ENCODE measurements at regions not wholly inside any gene's neighbourhood (a gene's known extent, or its start where the extent isn't known, plus 50 kb on each side); places are given as distances from the start of the nearest gene placed in this dataset.
"Not testable (repeated sequence)": the region's sequence is repeated elsewhere in the genome, so short reads cannot be mapped to it uniquely, and the experiment has no call there.

DNA sequence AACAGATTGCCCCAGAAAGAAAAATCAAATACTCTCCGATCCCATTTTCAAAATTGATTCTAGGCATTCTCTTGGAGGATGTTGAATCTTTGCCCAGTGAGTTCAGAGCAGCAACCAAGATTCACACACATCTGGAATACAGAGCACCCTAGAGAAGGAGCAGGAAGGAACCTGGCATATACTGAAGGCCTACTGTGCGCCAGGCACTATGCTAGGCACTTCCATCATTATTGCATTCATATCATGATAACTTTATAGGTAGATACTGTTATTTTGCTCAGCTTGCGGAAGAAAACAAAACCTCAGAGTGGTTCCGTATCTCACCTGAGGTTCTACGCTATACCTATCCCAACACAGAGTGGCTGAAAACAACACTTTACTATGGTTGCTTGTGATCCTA, 160.3 kb upstream of the SERTAD2 start:
- no peaks in the 10 kb centered on the region for H3K27me3 ChIP-seq (ENCODE audit: control insufficient read depth, insufficient read depth, low read length)

DNA sequence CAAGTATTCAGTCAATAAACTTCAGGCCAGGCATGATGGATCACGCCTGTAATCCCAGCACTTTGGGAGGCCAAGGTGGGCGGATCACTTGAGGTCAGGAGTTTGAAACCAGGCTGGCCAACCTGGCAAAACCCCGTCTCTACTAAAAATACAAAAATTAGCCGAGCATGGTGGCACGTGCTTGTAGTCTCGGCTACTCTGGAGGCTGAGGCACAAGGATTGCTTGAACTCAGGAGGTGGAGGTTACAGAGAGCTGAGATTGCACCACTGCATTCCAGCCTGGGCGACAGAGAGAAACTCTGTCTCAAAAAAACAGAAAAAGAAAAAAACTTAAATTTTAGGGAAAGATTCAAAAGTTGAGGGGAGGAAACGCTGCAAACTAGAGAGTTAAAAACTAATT, 162.8 kb upstream of the SERTAD2 start:
- H3K36me3 ChIP-seq (ENCODE audit: control insufficient read depth, insufficient read depth, low read length); CTCF ChIA-PET; H3K27me3 ChIP-seq (ENCODE audit: control insufficient read depth, insufficient read depth, low read length); BruUV-seq (replicated peaks); H3K4me3 ChIP-seq (ENCODE audit: low read depth in 2 of 2, low read length in 2 of 2); H3K27ac ChIP-seq (ENCODE audit: low read length); intact Hi-C loops (cut with micrococcal nuclease; ENCODE audit: unreplicated experiment); ATAC-seq; H3K4me1 ChIP-seq (ENCODE audit: control insufficient read depth, insufficient read depth, low read length); H3K9me3 ChIP-seq (ENCODE audit: control insufficient read depth, insufficient read depth, low read depth, low read length); in situ Hi-C loops (cut with HindIII; ENCODE audit: low pct_unique_long_range_greater_than_20kb, low sequenced_read_pairs); DNase-seq (ENCODE audit: low read depth, low spot score): not testable (repeated sequence)
- POLR2A ChIA-PET: interaction anchor here (0.5 kb wide), 1 partner anchor 43 kb away, joined by 4 read pairs; no protein-coding TSS in a partner anchor

More for the DNA sequence above, 160.3 kb upstream of the SERTAD2 start:
- H3K27ac ChIP-seq (ENCODE audit: low read length): no peak overlapping the region
- in situ Hi-C loops (cut with HindIII; ENCODE audit: low pct_unique_long_range_greater_than_20kb, low sequenced_read_pairs) (no loop called here), intact Hi-C loops (cut with micrococcal nuclease; ENCODE audit: unreplicated experiment) (no loop called here)
- H3K4me3 ChIP-seq (ENCODE audit: low read depth in 2 of 2, low read length in 2 of 2): no peak overlapping the region
- no peaks in the 10 kb centered on the region for H3K4me1 ChIP-seq (ENCODE audit: control insufficient read depth, insufficient read depth, low read length)
- ATAC-seq (no peak), DNase-seq (ENCODE audit: low read depth, low spot score) (no peak)
- POLR2A ChIA-PET: no interaction called here
- CTCF ChIA-PET: no interaction called here
- TF ChIP-seq TCF7L2 (IDR thresholded peaks at IDR 0.05; ENCODE audit: low read depth, low read length): no peak
- TF ChIP-seq, protein P1, sequence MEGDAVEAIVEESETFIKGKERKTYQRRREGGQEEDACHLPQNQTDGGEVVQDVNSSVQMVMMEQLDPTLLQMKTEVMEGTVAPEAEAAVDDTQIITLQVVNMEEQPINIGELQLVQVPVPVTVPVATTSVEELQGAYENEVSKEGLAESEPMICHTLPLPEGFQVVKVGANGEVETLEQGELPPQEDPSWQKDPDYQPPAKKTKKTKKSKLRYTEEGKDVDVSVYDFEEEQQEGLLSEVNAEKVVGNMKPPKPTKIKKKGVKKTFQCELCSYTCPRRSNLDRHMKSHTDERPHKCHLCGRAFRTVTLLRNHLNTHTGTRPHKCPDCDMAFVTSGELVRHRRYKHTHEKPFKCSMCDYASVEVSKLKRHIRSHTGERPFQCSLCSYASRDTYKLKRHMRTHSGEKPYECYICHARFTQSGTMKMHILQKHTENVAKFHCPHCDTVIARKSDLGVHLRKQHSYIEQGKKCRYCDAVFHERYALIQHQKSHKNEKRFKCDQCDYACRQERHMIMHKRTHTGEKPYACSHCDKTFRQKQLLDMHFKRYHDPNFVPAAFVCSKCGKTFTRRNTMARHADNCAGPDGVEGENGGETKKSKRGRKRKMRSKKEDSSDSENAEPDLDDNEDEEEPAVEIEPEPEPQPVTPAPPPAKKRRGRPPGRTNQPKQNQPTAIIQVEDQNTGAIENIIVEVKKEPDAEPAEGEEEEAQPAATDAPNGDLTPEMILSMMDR (IDR thresholded peaks at IDR 0.05): no peak
- TF ChIP-seq, protein P2, sequence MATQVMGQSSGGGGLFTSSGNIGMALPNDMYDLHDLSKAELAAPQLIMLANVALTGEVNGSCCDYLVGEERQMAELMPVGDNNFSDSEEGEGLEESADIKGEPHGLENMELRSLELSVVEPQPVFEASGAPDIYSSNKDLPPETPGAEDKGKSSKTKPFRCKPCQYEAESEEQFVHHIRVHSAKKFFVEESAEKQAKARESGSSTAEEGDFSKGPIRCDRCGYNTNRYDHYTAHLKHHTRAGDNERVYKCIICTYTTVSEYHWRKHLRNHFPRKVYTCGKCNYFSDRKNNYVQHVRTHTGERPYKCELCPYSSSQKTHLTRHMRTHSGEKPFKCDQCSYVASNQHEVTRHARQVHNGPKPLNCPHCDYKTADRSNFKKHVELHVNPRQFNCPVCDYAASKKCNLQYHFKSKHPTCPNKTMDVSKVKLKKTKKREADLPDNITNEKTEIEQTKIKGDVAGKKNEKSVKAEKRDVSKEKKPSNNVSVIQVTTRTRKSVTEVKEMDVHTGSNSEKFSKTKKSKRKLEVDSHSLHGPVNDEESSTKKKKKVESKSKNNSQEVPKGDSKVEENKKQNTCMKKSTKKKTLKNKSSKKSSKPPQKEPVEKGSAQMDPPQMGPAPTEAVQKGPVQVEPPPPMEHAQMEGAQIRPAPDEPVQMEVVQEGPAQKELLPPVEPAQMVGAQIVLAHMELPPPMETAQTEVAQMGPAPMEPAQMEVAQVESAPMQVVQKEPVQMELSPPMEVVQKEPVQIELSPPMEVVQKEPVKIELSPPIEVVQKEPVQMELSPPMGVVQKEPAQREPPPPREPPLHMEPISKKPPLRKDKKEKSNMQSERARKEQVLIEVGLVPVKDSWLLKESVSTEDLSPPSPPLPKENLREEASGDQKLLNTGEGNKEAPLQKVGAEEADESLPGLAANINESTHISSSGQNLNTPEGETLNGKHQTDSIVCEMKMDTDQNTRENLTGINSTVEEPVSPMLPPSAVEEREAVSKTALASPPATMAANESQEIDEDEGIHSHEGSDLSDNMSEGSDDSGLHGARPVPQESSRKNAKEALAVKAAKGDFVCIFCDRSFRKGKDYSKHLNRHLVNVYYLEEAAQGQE (IDR thresholded peaks at IDR 0.05; ENCODE audit: insufficient read depth in 1 of 2, low read depth in 2 of 2, low read length in 1 of 2): no peak
- no peak for TF ChIP-seq SIN3A (IDR thresholded peaks at IDR 0.05; ENCODE audit: borderline replicate concordance, insufficient read depth, low read depth, low read length)
- no peak for TF ChIP-seq POLR2AphosphoS5 (IDR thresholded peaks at IDR 0.05; ENCODE audit: low read depth, low read length)
- no peaks in the 10 kb centered on the region for H3K9me3 ChIP-seq (ENCODE audit: control insufficient read depth, insufficient read depth, low read depth, low read length)
- H3K36me3 ChIP-seq (ENCODE audit: control insufficient read depth, insufficient read depth, low read length): no peaks in the 10 kb centered on the region
- no TSS peak for BruUV-seq (replicated peaks)

DNA sequence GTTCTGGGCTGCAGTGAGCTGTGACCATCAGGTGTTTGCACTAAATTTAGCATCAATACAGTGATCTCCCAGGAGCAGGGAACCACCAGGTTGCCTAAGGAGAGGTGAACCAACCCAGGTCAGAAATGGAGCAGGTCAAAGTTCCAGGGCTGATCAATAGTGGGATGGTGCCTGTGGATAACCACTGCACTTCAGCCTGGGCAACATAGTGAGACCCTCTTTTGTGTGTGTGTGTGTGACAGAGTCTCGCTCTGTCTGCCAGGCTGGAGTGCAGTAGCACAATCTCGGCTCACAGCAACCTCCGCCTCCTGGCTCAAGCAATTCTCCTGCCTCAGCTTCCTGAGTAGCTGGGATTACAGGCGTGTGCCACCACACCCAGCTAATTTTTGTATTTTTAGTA, 163.7 kb upstream of the SERTAD2 start:
- in situ Hi-C loops (cut with HindIII; ENCODE audit: low pct_unique_long_range_greater_than_20kb, low sequenced_read_pairs): no loop called here

More for the DNA sequence above, 163.7 kb upstream of the SERTAD2 start:
- intact Hi-C loops (cut with micrococcal nuclease; ENCODE audit: unreplicated experiment): no loop called here
- ChIA-PET POLR2A (no interaction called here), CTCF (no interaction called here)
- H3K4me3 ChIP-seq (ENCODE audit: low read depth in 2 of 2, low read length in 2 of 2): no peak overlapping the region
- H3K4me1 ChIP-seq (ENCODE audit: control insufficient read depth, insufficient read depth, low read length): no peaks in the 10 kb centered on the region
- no peak for ATAC-seq
- TF ChIP-seq, protein P2 (IDR thresholded peaks at IDR 0.05; ENCODE audit: insufficient read depth in 1 of 2, low read depth in 2 of 2, low read length in 1 of 2): no peak
- TF ChIP-seq, protein P1 (IDR thresholded peaks at IDR 0.05): no peak
- no peak for TF ChIP-seq SIN3A (IDR thresholded peaks at IDR 0.05; ENCODE audit: borderline replicate concordance, insufficient read depth, low read depth, low read length)
- no peak for TF ChIP-seq POLR2AphosphoS5 (IDR thresholded peaks at IDR 0.05; ENCODE audit: low read depth, low read length)
- no peak for TF ChIP-seq TCF7L2 (IDR thresholded peaks at IDR 0.05; ENCODE audit: low read depth, low read length)
- H3K27me3 ChIP-seq (ENCODE audit: control insufficient read depth, insufficient read depth, low read length): no peaks in the 10 kb centered on the region
- no TSS peak for BruUV-seq (replicated peaks)
- DNase-seq (ENCODE audit: low read depth, low spot score): no peak
- no peaks in the 10 kb centered on the region for H3K36me3 ChIP-seq (ENCODE audit: control insufficient read depth, insufficient read depth, low read length)
- H3K27ac ChIP-seq (ENCODE audit: low read length): no peak overlapping the region
- H3K9me3 ChIP-seq (ENCODE audit: control insufficient read depth, insufficient read depth, low read depth, low read length): no peaks in the 10 kb centered on the region
